Left renal pelvis (tissue), 4 donors: ENCODE measurements at regions not wholly inside any gene's neighbourhood (a gene's known extent, or its start where the extent isn't known, plus 50 kb on each side); places are given as distances from the start of the nearest gene placed in this dataset.
"Not testable (repeated sequence)": the region's sequence is repeated elsewhere in the genome, so short reads cannot be mapped to it uniquely, and the experiment has no call there.

ENCODE experiments used
- DNase-seq, 4 donors: peaks; one replicate each; pipeline ENCODE4 v3.0.0-alpha.2; 2013; ENCODE audit warnings: low read depth in 4 of 4, low spot score in 3 of 4

- no peak for DNase-seq
Measured at GRCh38 chr4:123025398-123025797, 103.0 kb upstream of the NUDT6 start.

DNA sequence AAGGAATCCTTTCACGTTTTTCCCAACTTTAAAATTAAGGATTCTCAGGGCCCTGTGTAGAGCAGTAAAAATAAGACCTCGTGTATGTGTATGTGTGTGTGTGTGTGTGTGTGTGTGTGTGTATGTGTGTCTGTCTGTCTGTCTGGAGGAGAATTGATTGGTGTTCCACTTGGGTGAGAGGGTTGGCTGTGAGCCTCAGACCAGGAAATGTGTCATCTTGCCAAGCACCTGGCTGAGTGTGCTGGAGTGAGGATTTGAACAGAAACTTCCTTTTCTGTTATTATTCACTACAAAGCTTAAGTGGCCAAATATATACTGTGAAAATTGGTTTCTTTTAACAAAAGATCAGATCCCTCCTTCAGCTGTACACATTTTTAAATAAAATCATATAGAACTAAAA lies 103.6 kb upstream of the NUDT6 start:
- DNase-seq: not testable (repeated sequence)

- DNase-seq: no peak
Measured at GRCh38 chr4:123031664-123032063, 109.3 kb upstream of the NUDT6 start.

DNA sequence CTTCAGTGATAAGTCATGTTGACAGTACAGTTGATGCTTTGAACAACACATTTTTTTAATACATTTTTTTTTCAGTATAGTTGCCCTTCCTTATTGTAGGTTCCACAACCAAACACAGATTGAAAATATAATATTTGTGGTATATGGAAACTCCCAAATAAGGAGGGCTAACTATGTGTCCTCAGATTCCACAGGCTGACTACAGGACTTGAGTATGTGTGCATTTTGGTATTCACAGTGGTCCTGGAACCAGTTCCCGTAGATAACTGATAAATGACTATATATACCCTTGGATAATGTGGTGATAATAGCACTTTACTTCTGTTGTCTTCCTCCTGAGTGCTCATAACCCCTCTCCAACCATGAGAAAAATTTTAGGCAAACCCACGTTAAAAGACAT lies 111.6 kb upstream of the NUDT6 start:
- DNase-seq: no peak

GRCh38 chr4:123035239-123035638 lies 112.8 kb upstream of the NUDT6 start:
- DNase-seq: no peak

- no peak for DNase-seq
Measured at GRCh38 chr4:123037804-123038203, 115.4 kb upstream of the NUDT6 start.

- no peak for DNase-seq
Measured at GRCh38 chr4:123042095-123042494, 119.7 kb upstream of the NUDT6 start.

GRCh38 chr4:123043013-123043412 lies 120.6 kb upstream of the NUDT6 start:
- no peak for DNase-seq

GRCh38 chr4:123043793-123044425 lies 121.5 kb upstream of the NUDT6 start:
- no peak for DNase-seq

GRCh38 chr4:123046096-123046495 lies 123.7 kb upstream of the NUDT6 start:
- DNase-seq: no peak

GRCh38 chr4:123050018-123050417 lies 127.6 kb upstream of the NUDT6 start:
- DNase-seq: no peak

GRCh38 chr4:123052007-123052406 lies 129.6 kb upstream of the NUDT6 start:
- no peak for DNase-seq

DNA sequence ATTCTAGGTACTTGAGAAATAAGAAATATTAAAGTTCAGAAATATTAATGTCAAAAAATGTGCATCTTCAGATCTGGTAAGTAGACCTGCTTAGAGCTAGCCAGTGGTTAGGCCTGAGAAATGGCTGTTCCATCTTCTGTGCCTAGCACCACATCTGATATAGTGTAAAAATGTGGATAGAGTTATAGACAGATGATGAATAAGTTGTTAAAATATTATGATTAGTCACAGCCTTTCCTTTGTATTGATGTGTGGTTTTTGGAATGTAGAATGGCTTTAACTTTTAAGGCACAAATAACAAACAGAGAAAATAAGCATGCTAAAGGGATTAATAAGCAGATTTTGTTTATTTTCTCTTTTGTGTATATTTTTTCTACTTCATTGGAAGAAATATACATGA lies 133.5 kb upstream of the NUDT6 start:
- DNase-seq: no peak

- no peak for DNase-seq
Measured at GRCh38 chr4:123060039-123060770, 137.8 kb upstream of the NUDT6 start.

DNA sequence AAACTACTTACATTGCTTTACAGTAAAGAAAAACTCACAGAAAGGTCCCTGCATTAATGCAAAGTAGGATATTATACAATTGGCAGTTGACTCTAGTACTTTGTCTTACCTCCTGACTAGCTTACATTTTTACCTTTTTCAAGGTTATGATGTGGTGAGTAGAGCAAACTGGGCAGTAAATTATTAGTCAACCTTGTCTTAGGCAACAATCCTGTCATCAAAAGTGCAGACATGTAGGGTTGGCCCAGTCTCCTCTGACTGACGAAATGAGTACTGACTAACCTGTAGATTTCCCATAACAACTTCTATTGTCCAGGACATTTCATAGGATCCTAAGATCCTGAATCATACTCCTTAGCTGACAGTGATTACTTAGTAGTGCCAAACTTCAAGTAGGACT lies 142.0 kb upstream of the NUDT6 start:
- DNase-seq: no peak

GRCh38 chr4:123068081-123068480 lies 145.7 kb upstream of the NUDT6 start:
- DNase-seq: peak in 2 of 4 donors; percentile 7 to 8

GRCh38 chr4:123072060-123072459 lies 149.7 kb upstream of the NUDT6 start:
- no peak for DNase-seq

DNA sequence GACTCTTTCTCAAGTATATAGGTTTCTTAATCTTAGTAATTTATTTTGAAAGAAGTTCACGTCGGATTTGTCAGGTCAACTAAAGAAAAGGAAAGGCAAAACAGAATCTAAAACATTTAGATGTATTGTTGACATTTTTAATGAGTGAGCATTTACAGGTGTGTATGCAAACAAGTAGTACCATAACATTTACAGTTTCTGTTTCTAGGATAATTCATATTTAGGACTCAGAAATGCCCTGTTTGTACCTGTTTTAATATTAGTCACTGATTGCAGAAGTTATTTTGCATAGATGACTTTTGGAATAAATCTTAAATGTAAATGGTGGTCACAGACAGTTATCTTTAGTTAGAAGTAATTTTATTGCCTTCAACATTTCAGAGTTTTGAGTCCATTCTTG lies 151.3 kb upstream of the NUDT6 start:
- no peak for DNase-seq

DNA sequence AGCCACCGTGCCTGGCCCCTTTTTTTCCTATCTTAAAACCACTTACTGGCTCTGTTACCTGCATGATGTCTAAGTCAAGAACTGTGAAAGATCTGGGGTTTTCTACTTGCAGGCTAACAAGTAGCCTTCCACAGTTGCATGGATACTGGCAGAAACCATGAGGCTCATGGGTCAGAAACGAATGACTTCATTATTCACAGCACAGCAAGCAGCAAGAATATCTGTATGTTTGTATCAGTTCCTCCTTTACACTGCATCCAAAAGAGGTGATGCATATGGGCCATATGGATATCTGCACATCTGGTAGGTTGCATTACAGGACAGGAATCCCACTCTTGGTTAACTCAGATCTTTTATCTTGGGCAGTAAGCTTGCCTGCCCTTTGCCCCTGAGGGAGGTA lies 154.9 kb upstream of the NUDT6 start:
- DNase-seq: no peak

DNA sequence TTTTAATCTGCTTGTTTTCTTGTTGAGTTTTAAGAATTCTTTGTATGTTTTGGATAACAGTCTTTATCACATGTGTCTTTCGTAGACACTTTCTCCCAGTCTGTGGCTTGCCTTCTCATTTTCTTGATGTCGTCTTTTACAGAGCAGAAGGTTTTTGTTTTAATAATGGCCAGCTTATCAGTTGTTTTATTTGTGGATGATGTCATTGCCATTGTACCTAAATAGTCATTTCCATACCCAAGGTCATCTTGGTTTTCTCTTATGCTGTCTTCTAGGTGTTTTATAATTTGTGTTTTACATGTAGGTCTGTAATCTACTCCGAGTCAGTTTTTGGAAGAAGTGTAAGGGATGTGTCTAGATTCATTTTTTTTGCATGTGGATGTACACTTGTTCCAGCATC lies 159.6 kb upstream of the NUDT6 start:
- DNase-seq: no peak

GRCh38 chr4:123083646-123084045 lies 161.2 kb upstream of the NUDT6 start:
- no peak for DNase-seq

DNA sequence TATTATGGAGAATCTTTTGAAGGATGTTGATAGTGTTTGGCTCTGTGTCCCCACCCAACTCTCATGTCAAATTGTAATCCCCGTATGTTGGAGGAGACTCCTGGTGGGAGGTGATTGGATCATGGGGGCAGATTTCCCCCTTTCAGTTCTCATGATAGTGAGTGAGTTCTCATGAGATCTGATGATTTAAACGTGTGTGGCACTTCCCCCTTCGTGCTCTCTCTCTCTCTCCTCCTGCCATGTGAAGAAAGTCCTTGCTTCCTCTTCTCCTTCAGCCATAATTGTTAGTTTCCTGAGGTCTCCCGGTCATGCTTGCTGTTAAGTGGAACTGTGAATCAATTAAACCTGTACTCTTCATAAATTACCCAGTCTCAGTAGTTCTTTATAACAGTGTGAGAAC lies 166.1 kb upstream of the NUDT6 start:
- DNase-seq: no peak

DNA sequence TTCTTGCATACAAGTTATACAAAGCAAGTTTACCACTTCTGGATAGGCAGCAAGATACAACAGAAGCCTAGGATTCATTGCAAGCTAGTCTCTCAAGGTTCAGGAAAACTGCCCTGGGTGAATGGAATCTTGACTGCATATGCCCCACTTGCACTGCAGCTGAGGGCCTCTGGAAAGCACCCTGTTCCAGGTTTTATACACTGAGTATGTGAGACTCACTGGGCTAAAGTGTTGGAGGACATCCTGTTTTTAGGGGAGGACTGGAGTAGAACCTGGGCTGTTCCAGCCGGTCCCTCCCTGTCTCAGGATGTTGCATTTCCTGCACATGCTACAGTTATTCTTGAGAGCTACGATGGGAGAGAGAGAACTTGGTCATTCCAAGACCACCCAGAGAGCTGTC lies 168.5 kb upstream of the NUDT6 start:
- no peak for DNase-seq
